ENCODE measurements at regions not wholly inside any gene's neighbourhood (a gene's known extent, or its start where the extent isn't known, plus 50 kb on each side); places are given as distances from the start of the nearest gene placed in this dataset.
A peak's percentile ranks its signal among the peaks of the same experiment; 100 is the strongest.

DNA sequence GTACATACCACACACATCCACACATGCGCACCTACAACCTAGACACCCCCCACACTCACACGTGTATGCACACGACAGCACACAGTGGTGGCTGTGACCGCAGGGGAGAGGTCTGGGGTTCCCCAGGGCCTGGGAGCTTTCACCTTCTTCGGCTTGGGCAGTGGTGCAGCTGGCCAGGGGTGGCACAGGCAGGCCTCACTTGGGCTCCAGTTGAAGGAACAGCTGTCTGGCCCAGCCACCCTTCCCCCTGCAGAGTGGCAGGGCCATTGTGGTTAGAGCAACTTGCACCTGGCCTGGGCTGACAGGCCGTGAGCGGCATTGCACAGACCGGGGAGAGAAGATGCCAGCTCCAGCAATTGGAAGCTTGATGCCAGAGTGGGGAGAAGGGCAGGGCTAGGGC lies 114.5 kb upstream of the GSE1 start:
- DNase-seq (no peak), ATAC-seq (ENCODE audit: poor library complexity) (peak; percentile 62)

DNA sequence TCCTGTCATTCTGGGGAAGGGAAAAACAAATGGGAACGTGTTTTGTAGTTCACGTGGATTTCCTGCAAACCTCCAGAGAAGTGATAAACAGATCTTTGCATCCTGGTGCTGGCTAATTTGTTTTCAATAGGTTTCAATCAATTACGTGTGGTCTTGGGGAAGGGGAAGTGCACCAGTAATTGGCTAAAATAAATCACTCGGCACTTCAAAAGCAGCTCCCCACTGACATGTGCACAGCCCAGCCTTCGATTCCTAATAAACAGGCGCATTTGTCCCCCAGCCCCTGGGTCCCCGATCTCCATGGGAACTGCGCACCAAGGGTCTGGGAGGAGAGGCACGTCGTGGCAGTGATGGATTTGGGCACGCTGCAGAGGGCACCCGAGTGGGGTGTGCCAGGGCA lies 112.9 kb upstream of the GSE1 start:
- ATAC-seq (ENCODE audit: poor library complexity) = no peak
- no peak for DNase-seq
- intact Hi-C loops (cut with DNase I) = no loop called here

More for the DNA sequence above, 114.5 kb upstream of the GSE1 start:
- intact Hi-C loops (cut with DNase I) = no loop called here

DNA sequence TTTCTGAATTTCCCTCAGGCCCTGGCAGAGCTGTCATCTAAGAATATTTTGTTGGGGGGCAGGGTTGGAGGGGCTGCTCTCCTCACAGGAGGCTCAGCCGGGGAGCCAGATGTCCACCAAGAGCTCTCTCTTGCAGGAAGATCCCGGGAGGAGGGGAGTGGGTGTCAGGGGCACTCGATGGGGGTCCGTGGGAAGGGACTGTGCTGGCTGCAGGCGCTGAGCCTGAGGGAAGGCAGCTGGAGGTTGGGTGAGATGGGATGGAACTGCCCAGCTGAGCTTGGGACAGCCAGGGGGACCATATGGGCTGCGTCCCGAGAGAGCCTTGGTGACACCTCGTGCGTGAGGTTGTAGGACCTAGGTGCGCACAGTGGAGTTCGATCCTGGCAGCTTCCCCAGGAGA lies 111.2 kb upstream of the GSE1 start:
- intact Hi-C loops (cut with DNase I) = no loop called here
- ATAC-seq (ENCODE audit: poor library complexity) (no peak), DNase-seq (no peak)

DNA sequence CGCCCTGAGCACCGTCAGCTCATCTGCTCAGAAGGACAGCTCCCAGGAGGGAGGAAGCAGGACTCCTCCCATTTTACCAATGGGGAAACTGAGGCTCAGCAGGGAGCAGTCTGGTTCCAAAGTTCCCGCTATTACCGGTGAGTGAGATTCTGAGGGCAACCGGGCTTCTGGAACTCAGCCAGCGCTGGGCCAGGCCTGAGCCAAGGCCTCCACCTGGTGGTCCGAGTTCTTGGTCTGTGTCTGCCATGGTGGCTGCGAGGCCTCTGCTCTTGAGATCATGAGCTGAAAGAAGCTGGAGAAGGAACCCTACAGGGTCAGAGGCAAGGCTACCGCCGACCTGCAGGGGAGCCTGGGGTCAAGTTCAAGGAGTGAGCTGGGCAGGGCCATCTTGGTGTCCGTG lies 110.8 kb upstream of the GSE1 start:
- intact Hi-C loops (cut with DNase I) = no loop called here
- ATAC-seq (ENCODE audit: poor library complexity) = no peak

DNA sequence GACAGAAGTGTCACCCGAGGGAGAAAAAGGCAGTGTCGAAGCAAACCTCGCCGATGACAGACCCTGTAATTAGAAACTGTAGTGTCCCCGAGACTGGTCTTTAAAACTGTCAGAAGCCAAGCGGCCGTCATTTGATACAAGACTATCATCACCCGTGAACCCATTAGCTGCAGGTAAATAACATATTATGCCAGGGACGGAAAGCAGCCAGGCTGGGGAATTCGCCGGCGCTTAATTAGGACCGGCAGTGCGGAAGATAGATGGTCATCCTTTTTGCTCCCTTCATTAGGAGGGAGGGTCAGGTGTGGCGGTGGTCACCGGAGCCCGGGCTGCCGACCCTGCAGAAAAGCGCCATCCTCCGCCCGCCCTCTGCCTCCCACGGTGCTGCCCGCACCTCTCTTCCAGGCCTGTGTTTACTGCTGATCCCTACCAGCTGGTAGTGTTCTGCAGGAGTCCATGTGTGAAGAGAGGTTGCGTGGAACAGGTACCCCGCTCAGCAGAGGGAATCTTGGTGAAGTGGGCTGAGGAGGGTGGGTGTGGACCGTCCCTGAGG lies 109.4 kb upstream of the GSE1 start:
- no peak for DNase-seq
- ATAC-seq (ENCODE audit: poor library complexity) = no peak
- intact Hi-C loops (cut with DNase I) = no loop called here

More for the DNA sequence above, 110.8 kb upstream of the GSE1 start:
- no peak for DNase-seq

DNA sequence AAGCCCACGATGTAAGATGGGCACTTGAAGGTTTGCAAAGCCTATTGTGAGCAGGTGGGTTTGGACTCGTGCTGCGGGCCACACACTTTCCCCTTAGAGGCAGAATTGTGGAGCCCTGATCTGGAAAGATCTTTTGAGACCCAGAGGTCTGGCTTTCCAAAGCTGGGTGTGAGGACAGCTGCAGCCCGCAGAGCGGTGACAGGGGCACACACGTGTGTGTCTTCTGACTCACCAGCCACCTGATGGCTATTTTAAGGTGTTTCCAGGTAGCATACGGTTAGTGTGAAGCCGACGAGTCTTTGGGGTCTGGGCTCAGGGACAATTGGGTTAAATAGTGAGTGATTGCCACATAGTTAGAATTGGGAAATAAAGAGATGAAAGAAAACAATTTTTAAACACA lies 108.9 kb upstream of the GSE1 start:
- no peak for ATAC-seq (ENCODE audit: poor library complexity)
- intact Hi-C loops (cut with DNase I) = no loop called here
- no peak for DNase-seq

DNA sequence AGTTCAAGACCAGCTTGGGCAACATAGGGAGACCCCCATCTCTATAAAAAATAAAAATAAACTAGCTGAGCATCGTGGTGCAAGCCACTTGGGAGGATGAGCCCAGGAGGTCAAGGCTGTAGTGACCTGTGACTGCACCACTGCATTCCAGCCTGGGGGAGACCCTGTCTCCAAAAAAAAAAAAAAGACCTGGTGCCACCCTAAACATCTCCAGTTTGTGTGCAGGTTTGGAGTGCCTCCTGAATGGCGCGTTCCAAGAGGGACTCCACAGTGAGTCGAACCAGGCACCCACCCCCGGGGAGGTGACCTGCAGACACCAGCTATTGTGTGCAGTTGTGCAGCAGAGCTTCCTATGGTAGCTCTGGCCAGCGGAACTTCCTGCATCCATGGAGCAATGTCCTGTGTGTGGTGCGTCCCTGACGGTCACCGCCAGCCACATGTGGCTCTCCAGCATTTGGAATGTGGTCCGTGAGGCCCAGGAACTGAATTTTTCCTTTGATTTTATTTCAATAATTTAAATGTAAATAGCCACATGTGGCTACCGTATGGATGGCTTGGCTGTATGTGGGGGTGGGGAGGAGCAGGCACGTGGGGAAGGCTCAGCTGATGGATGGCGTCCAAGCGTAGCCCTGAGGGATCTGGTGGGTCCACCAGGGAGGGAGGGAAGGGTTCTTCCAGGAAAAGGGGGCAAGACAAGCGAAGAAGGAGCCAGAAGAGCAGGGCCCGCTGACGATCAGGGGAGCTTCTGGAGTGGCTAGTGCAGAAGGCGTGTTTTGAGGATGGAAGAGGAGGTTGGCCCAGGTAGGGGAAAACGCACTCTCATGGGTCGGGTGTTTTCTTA lies 107.1 kb upstream of the GSE1 start:
- intact Hi-C loops (cut with DNase I) = no loop called here
- ATAC-seq (ENCODE audit: poor library complexity) = no peak
- DNase-seq = no peak

DNA sequence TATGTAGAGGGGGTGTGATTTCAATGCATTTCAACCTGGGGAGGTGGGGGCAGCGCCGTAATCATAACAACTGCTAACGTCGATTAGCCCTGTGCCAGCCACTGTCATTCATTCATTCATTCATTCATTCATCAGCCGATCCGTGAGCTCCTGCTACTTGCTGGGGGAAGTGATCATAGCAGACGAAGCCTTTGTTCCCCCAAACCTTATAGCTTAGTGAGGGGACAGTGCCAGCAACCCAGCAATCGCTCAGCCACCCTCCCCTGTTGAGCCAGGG lies 106.5 kb upstream of the GSE1 start:
- DNase-seq = no peak
- intact Hi-C loops (cut with DNase I) = no loop called here
- ATAC-seq (ENCODE audit: poor library complexity) = no peak

DNA sequence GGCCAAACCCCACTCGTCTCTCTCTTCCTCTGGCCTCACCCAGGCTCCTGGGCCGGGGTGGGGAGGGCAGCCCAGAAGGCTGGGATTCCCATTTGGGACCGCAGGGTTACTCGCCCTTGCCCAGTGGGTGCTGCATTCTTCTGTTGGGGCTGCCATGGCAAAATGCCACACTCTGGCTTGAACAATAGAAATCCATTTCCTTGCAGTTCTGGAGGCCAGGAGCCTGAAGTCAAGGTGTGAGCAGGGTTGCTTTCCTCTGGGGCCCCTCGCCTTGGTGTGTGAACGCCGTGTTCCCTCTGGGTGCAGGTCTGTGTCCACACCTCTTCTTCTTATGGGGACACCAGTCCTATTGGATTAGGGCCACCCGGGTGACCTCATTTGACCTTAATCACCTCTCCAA lies 105.8 kb upstream of the GSE1 start:
- intact Hi-C loops (cut with DNase I) = no loop called here
- ATAC-seq (ENCODE audit: poor library complexity) (peak; percentile 45), DNase-seq (no peak)

DNA sequence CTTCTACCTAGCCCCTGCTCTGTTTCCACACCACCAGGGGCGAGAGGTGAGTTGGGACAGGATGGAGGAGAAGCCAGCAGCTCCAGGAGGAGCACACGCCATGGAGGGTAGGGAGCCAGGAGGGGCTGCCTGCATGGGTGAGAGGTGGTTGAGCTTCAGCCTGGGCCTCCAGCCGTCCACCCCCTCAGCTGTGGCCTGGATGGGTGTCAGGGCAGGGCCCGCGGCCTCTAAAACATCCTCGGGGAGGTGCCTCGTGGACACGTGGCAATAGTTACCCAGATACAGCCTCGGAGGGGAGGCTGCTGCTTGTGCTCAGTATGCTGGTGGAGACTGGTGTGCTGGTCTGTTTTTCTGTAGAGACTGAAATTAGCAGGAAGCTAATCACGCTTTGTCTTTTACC lies 104.7 kb upstream of the GSE1 start:
- no peak for ATAC-seq (ENCODE audit: poor library complexity)
- intact Hi-C loops (cut with DNase I) = no loop called here
- DNase-seq = no peak

DNA sequence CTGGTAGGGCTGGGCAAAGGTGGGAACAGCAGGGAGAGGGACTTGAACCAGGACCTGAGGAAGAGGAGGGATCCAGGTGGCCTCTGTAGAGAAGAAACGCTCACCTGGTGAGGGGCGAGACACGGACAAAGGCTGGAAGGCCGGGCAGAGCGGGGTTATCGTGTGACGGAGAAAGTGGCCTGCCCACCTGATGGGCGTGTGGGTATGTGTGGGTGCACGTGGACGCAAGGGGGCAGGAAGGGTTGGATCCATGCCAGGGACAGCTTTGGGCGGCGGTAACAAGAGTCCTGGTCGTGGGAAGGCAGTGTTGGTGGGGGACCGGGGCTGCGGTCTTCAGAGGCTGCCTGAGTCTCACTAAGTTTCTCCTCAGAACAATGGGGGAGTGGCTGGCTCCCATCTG lies 104.1 kb upstream of the GSE1 start:
- intact Hi-C loops (cut with DNase I) = no loop called here
- ATAC-seq (ENCODE audit: poor library complexity) (no peak), DNase-seq (no peak)

DNA sequence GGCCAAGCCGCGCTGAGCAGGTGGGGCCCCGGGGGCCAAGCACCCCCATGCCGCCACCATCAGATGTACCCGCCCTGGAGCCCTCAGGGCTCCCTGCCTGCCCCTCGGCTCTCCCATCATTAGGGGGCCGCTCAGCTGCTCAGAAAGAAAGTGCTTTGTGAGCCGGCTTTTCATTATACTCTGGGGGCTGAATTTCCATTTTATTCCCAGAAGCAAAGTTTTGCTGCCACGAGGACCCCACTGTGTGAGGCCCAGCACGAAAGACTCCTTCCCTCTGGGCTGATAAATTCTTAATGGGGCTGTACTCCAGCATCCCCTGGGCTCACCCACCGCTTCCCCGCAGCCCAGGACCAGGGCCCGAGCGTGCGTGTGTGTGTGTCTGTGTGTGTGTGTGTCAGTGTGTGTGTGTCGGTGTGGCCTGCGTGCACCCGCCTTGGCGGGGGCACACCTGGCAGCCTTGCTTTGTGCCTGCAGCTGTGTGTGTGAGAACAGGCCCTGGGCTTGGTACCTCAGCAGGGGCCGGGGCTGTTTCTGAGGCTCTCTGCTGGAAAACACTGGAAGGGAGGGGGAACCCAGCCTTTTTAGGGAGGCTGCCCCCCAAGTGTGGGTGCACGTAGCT lies 103.0 kb upstream of the GSE1 start:
- no peak for DNase-seq
- ATAC-seq (ENCODE audit: poor library complexity) = no peak
- intact Hi-C loops (cut with DNase I) = no loop called here

DNA sequence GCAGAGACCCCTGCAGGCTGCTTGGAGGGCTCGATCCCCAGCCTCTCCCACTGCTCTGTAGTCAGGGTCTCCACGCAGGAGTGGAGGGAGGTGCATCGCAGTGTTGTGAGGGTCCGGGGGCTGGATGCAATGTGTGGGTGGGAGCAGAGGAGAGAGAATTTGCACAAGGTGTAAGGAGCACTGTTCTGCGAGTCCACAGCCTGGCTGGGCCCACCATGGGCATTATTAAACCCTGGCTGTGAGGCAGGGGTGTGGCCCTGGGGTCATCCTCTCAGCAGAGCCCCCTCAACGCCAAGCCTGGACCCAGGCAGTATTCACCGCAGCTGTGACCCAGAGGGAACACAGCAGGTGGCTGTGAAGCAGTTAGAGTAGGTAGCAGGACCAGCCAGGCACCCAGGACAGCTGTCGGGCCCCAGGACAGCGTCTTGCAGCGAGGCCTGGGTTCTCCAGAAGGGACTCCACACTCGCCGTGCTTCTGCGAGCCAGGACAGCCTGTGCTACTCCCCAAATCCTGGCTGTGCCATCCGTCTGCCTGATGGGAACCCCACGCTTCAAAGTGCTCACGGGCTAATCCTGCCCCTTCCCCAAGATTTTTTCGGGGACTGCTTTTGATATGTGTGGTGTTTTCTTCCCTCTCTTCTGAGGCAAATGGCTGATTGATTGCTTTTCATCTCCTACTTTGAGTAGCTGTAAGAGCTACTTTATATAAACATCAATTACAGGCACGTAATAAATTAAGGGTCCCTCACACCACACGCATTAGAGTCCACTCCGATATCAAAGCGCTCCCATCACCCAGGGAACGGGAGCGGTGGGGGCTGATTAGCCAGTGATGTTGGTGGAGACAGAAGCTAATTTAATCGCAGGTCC lies 100.9 kb upstream of the GSE1 start:
- DNase-seq (no peak), ATAC-seq (ENCODE audit: poor library complexity) (no peak)
- intact Hi-C loops (cut with DNase I) = no loop called here

DNA sequence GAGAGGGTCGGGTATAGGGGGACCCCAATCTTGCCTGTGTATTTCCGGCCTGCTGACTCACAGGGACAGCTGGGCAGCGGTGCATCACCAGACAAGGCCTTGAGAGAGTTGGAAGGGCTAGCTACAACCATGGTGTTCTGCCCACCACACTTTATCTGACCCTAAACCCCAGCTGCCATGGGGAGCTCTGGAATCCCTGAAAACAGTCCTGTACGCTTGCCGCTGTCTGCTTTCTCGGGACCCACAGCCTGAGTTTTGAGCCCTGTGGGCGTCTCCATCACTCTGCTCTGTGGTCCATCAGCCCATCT lies 100.4 kb upstream of the GSE1 start:
- DNase-seq = no peak
- intact Hi-C loops (cut with DNase I) = no loop called here
- ATAC-seq (ENCODE audit: poor library complexity) = no peak

DNA sequence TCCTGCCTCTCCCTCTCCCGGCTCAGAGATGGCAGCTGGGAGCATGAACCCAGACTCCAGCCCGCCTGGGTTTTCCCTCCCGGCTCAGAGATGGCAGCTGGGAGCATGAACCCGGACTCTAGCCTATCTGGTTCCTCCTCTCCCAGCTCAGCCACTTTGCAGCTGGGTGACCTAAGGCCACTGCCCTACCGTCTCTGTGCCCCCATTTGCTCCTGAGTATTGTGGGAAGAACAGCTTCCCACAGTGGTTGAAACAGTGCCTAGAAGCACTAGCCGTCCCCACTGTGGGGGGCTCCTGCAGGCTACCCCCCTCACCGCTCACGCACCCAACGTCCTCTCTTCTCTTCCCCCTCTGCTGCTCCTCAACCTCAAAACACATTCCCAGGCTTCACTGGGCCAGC lies 99.9 kb upstream of the GSE1 start:
- DNase-seq = no peak
- ATAC-seq (ENCODE audit: poor library complexity) = no peak
- intact Hi-C loops (cut with DNase I) = no loop called here

DNA sequence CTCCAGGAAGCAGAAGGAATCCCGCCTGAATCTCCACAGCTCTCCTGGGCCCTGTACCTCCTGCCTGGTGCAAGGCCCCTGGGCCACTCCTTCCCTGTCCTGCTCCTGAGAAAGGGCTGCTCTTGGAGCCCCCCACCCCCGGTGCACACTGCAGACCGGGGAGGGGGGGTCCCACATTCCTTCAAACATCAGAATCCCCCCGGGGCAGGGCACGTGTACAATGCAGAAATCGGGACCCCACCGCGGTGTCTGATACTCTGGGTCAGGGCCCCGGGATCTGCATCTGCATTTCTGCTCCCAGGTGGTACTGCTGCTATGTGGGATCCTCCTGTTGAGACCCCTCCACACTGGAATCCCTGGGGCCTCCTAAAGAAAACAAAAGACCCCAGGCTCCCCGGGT lies 99.5 kb upstream of the GSE1 start:
- DNase-seq = no peak
- ATAC-seq (ENCODE audit: poor library complexity) = no peak
- intact Hi-C loops (cut with DNase I) = no loop called here

DNA sequence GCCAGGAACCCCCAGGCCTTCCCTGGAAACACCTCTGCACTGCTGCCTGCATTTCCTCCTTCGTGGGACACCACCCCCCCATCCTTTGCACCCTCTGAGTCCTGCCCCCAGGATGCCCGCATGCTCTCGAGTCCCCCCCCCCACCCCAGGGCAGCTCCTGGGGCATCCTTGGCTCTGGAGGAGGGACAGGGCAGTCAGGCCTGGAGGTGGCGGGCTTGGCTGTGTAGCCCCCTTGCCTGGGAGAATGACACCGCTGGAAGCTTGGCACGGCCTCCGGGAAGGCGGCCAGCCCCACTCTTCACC lies 98.9 kb upstream of the GSE1 start:
- peak; percentile 89 for DNase-seq
- no peak for ATAC-seq (ENCODE audit: poor library complexity)
- intact Hi-C loops (cut with DNase I) = no loop called here

DNA sequence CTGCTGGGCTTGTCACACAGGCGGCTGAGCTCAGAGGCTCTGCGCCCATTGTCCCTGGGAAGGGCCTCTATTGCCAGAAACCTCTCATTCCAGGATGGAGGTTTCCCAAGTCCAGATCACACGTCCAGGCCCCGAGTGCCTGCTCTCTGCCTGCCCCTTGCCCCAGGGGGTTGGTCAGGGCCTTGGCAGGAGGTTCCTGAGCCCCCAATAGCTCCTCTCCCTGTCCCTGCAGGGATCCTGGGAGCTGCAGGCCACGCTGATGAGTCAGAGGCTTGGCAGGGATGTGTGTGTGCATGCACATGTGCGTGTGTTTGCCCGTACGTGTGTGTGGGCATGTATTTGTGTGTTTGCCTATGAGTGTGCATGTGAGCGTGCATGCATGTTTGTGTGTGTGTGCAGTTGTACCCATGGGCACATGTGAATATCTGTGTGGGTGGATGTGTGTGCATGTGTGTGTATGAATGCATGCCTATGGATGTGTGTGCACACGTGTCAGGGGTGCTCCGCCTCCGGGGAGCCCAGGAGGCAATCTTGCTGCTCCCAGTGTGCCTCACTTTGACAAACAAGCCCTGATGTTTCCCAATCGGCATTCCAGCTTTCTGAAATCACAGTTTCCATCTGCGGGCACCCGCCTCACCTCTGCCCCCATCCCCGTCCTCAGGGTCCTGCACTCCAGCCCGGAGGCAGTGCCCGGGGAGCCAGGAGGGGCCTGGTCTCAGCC lies 98.4 kb upstream of the GSE1 start:
- intact Hi-C loops (cut with DNase I) = no loop called here
- ATAC-seq (ENCODE audit: poor library complexity) (peak; percentile 91), DNase-seq (no peak)

DNA sequence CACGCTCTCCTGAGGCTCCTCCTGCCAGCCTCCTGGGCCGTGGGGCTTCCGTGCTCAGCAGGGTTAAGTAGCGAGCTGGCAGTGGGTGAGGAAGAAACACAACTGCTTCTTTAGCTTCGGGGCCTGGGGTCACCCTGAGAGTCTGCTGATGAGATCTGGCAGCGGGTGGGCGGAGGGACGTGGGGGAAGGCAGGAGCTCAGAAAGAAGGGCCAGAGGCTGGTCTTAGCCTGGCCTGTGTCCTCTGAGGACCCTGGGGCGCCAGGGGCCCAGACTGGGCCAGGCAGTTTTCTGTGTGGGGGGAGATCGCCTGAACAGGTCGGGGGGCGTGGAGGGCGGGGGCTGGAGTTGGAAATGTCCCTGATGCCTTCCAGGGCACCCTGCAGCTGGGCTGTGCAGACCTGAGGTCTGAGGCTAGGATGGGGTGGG lies 97.8 kb upstream of the GSE1 start:
- ATAC-seq (ENCODE audit: poor library complexity) (no peak), DNase-seq (no peak)
- intact Hi-C loops (cut with DNase I) = no loop called here
